ENCODE measurements at regions not wholly inside any gene's neighbourhood (a gene's known extent, or its start where the extent isn't known, plus 50 kb on each side); places are given as distances from the start of the nearest gene placed in this dataset.

DNA sequence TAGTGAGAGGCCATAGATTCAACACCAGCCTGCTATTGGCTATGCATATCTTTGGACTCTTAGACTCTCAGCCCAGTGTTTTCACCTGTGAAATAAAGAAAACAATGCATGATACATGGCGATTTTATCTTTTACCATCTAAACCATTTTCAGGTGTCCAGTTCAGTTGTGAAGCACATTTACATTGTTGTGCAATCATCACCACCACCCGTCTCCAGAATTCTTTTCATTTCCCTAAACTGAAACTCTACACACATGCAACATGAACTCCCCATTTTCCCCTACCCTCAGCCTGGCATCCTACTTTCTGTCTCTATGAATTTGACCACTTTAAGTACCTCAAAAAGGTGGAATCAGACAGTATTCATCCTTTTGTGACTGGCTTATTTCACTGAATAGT, 420.6 kb downstream of the MED10 start:
- H3K79me2 ChIP-seq (ENCODE audit: insufficient read depth, low read length): no peaks in the 10 kb centered on the region
- TF ChIP-seq, protein P1, sequence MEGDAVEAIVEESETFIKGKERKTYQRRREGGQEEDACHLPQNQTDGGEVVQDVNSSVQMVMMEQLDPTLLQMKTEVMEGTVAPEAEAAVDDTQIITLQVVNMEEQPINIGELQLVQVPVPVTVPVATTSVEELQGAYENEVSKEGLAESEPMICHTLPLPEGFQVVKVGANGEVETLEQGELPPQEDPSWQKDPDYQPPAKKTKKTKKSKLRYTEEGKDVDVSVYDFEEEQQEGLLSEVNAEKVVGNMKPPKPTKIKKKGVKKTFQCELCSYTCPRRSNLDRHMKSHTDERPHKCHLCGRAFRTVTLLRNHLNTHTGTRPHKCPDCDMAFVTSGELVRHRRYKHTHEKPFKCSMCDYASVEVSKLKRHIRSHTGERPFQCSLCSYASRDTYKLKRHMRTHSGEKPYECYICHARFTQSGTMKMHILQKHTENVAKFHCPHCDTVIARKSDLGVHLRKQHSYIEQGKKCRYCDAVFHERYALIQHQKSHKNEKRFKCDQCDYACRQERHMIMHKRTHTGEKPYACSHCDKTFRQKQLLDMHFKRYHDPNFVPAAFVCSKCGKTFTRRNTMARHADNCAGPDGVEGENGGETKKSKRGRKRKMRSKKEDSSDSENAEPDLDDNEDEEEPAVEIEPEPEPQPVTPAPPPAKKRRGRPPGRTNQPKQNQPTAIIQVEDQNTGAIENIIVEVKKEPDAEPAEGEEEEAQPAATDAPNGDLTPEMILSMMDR (IDR thresholded peaks at IDR 0.05; ENCODE audit: borderline replicate concordance, extremely low read depth, low read length, poor library complexity, severe bottlenecking): no peak
- no peak for TF ChIP-seq EZH2 (IDR thresholded peaks at IDR 0.05; ENCODE audit: borderline replicate concordance, low read depth, low read length, severe bottlenecking)
- H3K27me3 ChIP-seq (ENCODE audit: insufficient read depth, low read length, poor library complexity): no peaks in the 10 kb centered on the region
- no peak for ATAC-seq (ENCODE audit: insufficient read depth, low read depth)
- H3K9me3 ChIP-seq (ENCODE audit: insufficient read depth, low read length, severe bottlenecking): peaks cover 5% of the 10 kb centered on the region
- no peak overlapping the region for H3K4me2 ChIP-seq (ENCODE audit: insufficient read depth, low read length)
- no peaks in the 10 kb centered on the region for H3K36me3 ChIP-seq (ENCODE audit: insufficient read depth, low read length)
- no peaks in the 10 kb centered on the region for H4K20me1 ChIP-seq (ENCODE audit: insufficient read depth, low read length)
- H3K27ac ChIP-seq (ENCODE audit: low read length): no peak overlapping the region
- H2AFZ ChIP-seq (ENCODE audit: low read depth, low read length): no peak overlapping the region
- DNase-seq: no peak
- H3K9ac ChIP-seq (ENCODE audit: low read depth, low read length): no peak overlapping the region
- no peaks in the 10 kb centered on the region for H3K4me1 ChIP-seq (ENCODE audit: insufficient read depth, low read length)
- H3K4me3 ChIP-seq (ENCODE audit: low read depth in 1 of 2, low read length in 2 of 2): no peak overlapping the region

DNA sequence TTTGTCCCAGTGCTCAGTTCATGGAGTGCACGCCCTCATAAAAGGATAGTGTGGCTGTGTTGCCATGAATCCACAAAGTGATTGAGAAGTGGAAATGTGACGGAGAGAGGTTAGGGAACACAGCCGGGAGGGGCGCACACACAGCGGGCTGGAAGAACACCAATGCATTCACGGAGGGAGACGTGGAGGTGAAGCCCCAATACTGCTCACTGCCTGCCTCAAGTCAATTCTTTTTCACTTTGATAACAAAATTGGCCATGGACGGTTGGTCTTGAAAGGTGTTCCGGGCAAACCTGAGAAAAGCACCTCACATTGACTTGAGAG, 424.1 kb downstream of the MED10 start:
- no peak overlapping the region for H3K27ac ChIP-seq (ENCODE audit: low read length)
- no peaks in the 10 kb centered on the region for H3K4me1 ChIP-seq (ENCODE audit: insufficient read depth, low read length)
- H3K9ac ChIP-seq (ENCODE audit: low read depth, low read length): no peak overlapping the region
- H3K9me3 ChIP-seq (ENCODE audit: insufficient read depth, low read length, severe bottlenecking): peaks cover 5% of the 10 kb centered on the region
- DNase-seq: no peak
- no peaks in the 10 kb centered on the region for H4K20me1 ChIP-seq (ENCODE audit: insufficient read depth, low read length)
- no peak for ATAC-seq (ENCODE audit: insufficient read depth, low read depth)
- H3K4me3 ChIP-seq (ENCODE audit: low read depth in 1 of 2, low read length in 2 of 2): no peak overlapping the region
- H3K27me3 ChIP-seq (ENCODE audit: insufficient read depth, low read length, poor library complexity): no peaks in the 10 kb centered on the region
- TF ChIP-seq, protein P1 (IDR thresholded peaks at IDR 0.05; ENCODE audit: borderline replicate concordance, extremely low read depth, low read length, poor library complexity, severe bottlenecking): no peak
- TF ChIP-seq EZH2 (IDR thresholded peaks at IDR 0.05; ENCODE audit: borderline replicate concordance, low read depth, low read length, severe bottlenecking): no peak
- H3K79me2 ChIP-seq (ENCODE audit: insufficient read depth, low read length): no peaks in the 10 kb centered on the region
- no peak overlapping the region for H2AFZ ChIP-seq (ENCODE audit: low read depth, low read length)
- H3K4me2 ChIP-seq (ENCODE audit: insufficient read depth, low read length): no peak overlapping the region
- H3K36me3 ChIP-seq (ENCODE audit: insufficient read depth, low read length): no peaks in the 10 kb centered on the region

DNA sequence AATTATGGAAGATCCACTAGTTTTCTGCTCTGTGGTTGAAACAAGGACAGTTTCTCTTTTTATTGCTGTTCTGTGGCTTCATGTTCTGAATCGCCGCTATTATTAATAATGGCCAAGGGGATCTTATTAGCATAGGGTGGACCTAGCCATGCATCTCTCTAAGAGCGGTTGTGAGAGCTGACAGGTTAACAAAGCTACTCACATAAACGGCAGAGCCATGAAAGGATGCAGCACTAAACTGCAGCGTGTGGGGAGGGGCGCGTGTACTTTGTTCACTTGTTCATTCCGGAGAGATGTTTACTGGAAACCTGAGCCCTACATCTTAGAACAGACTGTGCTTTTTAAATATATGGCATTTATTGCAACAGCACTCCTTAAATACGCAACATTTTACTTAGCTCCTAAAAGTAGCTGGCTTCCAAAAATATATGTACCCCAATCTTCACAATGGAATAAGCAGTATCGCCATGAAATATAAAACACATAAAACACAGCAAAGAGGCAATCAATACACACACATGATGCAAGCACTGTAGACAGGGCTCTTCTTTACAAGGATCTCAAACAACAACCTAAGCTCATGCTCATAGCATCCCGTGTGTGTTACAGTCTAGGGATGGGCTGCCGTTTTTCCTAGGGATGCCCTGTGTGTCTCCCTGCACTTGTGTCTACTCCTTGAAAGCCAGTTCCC, 424.6 kb downstream of the MED10 start:
- H3K27ac ChIP-seq (ENCODE audit: low read length): no peak overlapping the region
- peaks cover 5% of the 10 kb centered on the region for H3K9me3 ChIP-seq (ENCODE audit: insufficient read depth, low read length, severe bottlenecking)
- TF ChIP-seq, protein P1 (IDR thresholded peaks at IDR 0.05; ENCODE audit: borderline replicate concordance, extremely low read depth, low read length, poor library complexity, severe bottlenecking): no peak
- TF ChIP-seq EZH2 (IDR thresholded peaks at IDR 0.05; ENCODE audit: borderline replicate concordance, low read depth, low read length, severe bottlenecking): no peak
- H3K9ac ChIP-seq (ENCODE audit: low read depth, low read length): no peak overlapping the region
- H3K27me3 ChIP-seq (ENCODE audit: insufficient read depth, low read length, poor library complexity): no peaks in the 10 kb centered on the region
- no peak overlapping the region for H3K4me3 ChIP-seq (ENCODE audit: low read depth in 1 of 2, low read length in 2 of 2)
- no peaks in the 10 kb centered on the region for H3K36me3 ChIP-seq (ENCODE audit: insufficient read depth, low read length)
- no peak overlapping the region for H3K4me2 ChIP-seq (ENCODE audit: insufficient read depth, low read length)
- no peaks in the 10 kb centered on the region for H3K79me2 ChIP-seq (ENCODE audit: insufficient read depth, low read length)
- no peaks in the 10 kb centered on the region for H4K20me1 ChIP-seq (ENCODE audit: insufficient read depth, low read length)
- no peak overlapping the region for H2AFZ ChIP-seq (ENCODE audit: low read depth, low read length)
- H3K4me1 ChIP-seq (ENCODE audit: insufficient read depth, low read length): no peaks in the 10 kb centered on the region
- ATAC-seq (ENCODE audit: insufficient read depth, low read depth) (no peak), DNase-seq (no peak)
